ENCODE measurements at regions not wholly inside any gene's neighbourhood (a gene's known extent, or its start where the extent isn't known, plus 50 kb on each side); places are given as distances from the start of the nearest gene placed in this dataset.
"Not testable (repeated sequence)": the region's sequence is repeated elsewhere in the genome, so short reads cannot be mapped to it uniquely, and the experiment has no call there.

DNA sequence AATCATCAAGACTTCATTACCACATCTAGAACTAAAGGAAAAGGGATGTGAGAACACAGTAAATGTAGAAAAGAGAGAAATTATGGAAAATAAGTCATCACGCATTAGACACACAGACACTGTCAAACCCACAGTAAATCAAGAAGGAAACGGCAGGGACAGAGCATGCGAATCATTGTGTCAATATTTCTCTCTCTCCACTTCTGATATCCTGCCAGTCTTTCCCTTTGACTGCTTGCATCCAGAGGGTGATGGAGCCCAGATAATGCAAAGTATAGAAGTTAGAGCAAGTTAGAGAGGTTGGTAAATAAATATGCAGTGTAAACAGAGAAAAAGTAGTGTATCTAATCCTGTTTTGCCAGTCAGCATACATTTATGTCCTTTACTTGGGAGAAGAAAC lies 706.8 kb upstream of the ANO3 start:
- no peak for DNase-seq

DNA sequence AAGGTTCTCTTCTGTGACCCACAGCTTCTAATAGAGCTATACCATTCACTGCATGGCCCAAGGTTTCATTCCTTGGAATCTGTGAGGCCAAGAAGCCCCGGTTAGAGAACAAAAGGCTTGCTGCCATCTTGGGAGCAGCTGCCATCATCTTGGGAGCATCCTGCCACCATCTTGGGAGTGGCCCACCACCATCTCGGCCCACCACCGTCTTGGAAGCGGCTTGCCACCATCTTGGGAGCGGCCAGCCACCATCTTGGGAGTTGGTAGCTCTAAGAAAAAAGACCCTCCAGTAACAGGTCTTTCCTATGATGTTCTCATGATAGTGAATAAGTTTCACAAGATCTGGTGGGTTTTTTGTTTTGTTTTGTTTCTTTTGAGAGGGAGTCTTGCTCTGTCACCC lies 703.9 kb upstream of the ANO3 start:
- DNase-seq: no peak

DNA sequence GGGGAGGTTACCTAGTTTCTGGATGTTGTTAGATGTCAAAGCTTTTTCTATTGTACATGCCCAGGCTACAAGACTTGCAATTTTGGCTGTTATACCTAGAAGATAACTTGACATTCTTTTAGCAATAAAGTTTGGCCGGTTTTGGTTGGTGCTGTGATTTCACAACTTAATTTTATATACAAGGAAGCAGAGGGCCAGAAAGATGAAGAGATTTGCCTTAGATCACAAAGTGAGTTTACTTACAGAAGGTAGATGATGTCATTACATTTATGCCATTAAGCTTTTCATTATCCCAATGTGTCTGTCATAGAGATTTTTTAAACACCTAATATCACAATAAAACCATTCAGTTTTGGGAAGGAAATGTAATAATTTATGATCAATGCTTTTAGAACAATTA lies 698.7 kb upstream of the ANO3 start:
- no peak for DNase-seq

DNA sequence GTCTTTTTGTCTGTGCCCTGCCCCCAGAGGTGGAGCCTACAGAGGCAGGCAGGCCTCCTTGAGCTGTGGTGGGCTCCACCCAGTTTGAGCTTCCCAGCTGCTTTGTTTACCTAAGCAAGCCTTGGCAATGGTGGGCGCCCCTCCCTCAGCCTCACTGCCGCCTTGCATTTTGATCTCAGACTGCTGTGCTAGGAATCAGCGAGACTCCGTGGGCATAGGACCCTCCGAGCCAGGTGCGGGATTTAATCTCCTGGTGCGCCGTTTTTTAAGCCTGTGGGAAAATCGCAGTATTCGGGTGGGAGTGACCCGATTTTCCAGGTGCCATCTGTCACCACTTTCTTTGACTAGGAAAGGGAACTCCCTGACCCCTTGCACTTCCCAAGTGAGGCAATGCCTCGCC lies 682.7 kb upstream of the ANO3 start:
- DNase-seq: not testable (repeated sequence)

DNA sequence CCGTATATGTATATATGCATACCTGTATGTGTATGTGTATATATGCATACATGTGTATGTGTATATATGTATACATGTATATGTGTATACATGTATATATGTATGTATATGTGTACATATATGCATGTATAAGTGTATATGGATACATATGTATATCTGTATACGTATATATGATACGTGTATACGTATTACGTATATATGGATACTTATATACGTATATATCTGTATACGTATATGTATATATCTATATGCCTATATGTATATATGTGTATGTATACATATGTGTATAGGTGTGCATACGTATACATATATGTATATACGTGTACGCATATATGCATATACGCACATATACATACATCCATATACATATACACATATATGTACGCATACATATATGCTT lies 681.6 kb upstream of the ANO3 start:
- no peak for DNase-seq

DNA sequence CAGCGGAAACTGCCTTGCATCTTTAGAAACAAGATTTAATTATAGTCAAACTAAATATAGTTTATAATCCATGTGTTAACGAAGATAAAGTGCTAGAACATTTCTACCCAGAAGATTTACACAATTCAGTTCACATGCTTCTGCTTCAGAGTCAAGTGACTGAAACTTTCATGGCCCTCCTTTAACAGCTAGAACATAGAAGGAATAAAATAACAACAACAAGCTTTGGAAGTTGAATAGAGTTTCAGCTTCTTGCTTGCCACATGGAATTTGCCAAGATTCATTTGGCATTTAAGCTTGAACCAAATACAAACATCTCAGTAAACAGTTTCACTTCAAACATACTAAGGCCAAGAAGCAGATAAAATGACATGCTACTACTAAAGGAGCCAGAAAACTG lies 676.3 kb upstream of the ANO3 start:
- no peak for DNase-seq

DNA sequence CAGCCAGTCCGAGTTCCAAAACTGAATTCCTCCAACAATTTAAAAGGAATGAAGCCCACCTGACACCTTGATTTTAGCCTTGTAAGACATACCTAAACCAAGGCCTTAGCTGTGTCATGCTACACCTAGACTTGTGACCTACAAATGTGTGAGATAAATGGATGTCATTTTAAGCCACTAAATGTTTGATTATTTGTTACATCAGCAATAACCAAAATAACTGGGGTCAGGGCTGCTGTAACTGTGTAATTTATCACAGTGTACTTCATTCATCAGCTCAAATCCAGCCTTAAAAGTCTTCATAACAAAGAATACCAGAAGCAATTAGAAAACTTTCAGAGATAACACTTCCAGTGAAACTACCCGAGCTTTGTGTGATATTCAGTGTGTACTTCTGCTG lies 673.0 kb upstream of the ANO3 start:
- no peak for DNase-seq

DNA sequence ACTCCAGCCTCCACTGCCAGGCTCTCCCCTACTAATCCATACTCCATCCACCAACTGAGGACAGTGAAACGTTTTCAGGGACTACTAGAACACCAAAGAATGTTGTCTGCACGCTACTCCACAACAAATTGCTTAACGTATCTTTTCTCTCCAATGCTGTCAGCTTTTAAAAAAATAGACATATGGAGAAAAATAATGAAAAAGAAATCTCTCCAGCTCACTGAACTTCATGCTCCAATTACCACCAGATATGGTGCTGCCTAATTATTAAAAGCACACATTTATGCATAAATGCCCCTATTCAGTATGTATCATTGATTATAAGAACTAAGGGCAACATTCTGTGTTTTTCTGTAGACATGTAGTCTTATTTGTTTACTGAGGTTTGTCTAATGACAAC lies 672.2 kb upstream of the ANO3 start:
- DNase-seq: no peak

DNA sequence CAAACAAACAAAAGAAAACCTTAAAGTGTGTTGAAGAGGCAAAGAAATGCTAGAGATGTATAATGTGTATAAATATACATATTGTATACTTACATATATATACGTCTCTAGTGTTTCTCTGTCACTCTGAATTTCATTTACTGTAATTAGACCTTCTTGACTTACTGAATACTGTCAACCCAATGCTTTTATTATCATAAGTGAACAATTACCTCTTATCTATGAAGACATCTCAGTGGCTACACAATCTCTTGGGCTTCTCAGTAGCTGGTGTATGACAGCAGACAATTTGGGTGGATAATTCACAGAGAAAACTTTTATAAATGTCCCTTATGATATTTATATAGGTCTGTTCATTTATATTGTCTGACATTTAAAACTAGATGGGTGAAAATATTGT lies 664.1 kb upstream of the ANO3 start:
- DNase-seq: no peak

DNA sequence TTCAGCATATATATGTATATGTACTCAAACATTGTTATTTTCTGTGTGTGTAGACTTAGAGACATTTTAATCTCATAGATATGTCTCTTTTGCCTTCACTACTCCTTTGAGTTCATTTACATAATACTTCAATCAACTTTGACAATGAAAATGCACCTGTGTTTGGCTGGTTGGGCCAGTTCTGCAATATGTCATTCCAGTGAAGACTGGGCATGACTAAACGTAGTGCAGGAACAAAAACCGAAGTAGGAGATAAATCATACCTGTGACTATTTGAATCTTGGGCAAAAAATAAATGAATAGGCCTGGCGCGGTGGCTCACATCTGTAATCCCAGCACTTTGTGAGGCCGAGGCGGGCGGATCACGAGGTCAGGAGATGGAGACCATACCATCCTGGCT lies 640.0 kb upstream of the ANO3 start:
- DNase-seq: no peak

DNA sequence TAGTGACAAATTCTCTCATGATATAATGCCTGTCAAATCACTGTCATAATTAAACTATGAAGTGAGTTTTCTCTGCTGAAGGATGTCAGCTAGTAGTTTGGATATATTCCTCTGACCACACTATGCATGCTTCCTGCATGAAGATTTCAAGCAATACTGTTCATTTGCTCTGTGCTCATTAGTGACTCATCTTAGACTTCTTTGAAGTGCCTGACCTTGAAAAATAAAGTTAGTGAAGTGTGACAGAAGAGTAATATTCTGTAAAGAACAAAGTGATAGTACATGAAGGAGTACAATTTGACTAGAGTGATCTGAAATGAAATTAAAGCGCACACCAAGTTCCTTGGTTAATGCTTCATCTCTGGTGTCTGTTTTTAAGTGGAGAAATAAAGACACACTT lies 629.5 kb upstream of the ANO3 start:
- DNase-seq: no peak

DNA sequence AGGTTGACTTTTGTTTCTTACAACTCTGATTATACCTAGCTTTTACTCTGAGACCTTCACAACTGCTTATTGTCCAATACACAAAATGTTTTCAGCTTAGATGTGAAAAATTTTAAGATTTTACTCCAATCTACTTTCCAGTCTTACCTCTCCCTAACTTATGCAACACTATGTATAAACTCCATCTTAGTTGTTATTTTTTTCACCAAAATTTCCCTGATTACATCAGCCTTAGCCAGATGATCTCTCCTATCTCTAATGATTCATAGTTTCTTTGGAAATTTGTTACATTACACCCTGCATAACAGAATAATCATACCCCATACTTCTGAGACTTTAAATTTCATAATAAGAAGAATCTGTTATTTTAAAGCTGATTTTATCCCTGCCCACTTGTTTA lies 621.0 kb upstream of the ANO3 start:
- no peak for DNase-seq

DNA sequence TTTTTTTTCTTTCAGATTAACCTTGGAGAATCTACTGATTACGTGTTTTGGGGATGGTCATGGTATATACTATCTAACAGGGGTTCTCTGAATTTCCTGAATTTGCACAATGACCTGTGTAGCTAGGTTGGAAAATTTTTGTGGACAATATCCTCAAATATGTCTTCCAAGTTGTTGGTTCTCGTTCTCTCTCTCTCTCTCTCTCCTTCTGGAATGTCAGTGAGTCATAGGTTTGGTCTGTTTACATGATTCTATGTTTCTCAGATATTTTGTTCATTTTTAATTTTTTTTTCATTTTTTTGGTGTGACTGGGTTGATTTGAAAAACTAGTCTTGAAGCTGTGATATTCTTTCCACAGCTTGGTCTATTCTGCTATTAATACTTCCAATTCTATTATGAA lies 604.0 kb upstream of the ANO3 start:
- no peak for DNase-seq

DNA sequence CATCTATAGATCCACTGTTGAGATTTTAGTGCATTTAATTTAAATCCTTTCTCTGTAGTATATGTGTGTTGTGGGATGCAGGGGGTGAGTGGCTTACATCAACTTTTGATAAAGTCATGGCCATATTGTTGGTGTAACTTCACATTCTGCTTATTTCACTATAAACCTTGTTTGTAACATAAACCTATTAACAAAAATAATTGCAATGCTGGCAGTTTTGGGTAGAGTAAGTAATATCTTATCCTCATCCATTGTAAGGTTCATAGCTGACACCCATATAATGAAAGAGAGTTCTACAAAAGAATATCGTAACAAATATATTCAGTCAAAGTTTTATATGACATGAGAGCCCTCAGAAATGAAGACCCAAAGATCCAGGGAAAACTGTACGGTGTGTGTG lies 601.7 kb upstream of the ANO3 start:
- DNase-seq: no peak

DNA sequence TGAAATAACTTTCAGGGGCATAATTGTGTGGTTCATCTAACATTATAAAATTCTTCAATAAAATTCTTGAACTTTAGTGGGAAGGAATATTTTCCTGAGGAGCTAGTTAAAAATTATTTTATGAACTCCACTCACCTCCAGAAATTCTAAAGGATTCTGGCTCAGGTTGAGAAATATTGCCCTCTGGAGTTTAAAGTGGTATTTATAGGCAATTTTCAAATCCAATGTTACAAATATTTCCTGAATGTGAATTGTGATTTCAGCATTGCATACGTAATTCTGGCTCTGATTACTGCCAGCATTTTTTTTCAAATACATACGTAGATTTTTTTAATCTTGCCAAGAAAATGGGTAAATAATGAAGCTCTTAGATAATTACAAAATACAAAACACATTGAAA lies 598.2 kb upstream of the ANO3 start:
- DNase-seq: no peak

DNA sequence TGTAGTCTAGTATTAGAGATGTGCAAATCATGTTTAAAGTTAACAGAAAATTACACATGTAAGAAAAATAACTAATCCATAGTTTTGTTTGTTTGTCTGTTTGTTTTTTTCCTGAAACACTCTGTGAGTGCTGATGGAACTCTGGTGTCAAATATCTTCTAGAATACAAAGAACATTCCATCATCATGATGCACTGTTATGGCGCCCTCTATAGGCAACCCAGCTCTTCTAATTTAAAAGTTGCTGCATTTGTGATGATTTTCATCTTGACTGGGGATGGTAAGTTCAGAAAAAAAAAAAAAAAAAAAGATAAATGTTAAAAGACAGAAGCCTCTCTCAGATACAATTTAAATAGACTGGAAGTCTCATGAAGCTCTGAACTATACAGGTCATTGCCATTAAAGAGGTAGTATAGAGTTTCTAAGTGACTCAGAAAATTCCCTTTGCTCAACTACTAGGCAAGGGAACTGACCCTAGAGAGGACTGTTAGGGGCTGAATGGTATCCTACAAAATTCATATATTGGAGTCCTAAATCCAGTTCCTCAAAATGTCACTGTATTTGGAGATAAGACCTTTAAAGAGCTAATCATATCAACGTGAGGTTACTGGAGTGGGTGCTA lies 597.2 kb upstream of the ANO3 start:
- DNase-seq: no peak

DNA sequence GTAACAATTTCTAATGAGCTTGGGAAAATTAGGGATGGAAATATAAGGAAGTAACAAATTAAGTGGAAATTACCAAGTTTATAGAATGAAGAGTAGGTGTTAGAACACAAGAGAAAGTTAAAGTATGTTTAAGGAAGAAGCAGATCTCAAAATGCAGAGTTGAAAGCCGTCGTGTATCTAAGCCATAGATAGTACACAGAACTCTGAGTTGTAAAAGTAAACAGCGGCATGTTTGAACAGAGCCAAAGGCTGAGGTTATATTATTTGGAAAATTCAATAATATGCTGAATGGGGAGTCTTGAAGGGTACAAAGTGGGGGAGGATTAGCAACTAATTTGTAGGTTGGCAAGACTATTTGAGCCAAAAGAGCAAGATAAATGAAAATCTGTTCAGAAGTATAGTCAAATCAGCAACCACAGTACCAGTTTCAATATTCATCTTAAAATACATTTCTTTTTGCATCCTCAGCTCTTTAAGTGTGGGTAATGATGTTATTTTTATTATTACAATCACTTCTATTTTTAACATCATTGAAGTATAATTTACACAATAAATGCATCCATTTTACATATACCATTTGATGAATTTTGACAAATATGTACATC lies 594.8 kb upstream of the ANO3 start:
- DNase-seq: no peak

DNA sequence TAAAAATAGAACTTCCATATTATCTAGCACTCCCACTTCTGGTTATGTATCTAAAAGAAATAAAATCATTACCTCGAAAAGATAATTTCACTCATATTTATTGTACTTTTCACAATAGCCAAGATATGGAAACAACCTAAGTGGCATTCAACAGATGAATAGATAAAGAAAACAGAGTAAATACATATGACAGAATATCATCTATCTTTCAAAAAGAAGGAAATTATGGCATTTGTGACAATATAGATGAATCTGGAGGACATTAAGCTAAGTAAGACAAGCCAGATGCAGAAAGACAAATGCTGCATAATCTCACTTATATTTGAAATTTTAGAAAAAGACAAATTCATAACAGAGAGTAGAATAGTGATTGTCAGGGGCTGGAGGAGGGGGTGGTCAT lies 590.0 kb upstream of the ANO3 start:
- DNase-seq: no peak

DNA sequence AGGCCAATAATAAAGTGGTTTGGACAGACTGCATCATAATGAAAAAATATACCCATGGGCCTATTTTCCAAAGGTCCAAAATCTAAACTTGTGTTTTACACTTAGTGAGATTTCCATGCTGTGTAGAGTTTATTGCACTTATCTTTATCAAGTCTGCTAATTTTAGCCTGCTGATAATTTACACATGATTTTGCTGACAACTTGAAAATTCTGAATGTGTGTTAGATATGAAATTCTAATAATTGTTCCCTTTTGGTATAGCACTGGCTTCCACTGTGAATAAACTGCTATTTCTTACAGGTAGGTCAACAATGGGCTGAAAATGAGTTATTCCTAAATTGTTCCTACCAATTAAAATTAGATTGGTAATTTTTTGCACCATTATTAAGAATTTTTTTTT lies 589.1 kb upstream of the ANO3 start:
- no peak for DNase-seq

DNA sequence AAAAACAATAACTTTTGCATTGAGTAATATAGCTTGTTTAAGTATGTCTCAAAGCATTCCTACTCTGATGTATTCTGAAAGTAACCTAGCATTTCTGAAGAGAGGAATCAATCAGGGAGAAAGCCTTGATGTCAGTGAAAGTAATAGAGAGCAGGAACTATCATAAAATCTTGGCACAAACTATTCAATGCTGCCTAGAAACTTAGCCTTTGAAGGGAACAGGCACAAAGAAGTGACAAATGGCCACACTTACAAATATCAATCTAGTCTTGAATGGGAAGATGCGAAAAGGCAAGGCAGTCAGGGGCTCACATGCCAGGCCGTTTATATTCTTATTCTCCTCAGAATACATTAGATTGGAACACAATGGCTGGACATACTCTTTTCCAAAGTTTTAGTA lies 576.5 kb upstream of the ANO3 start:
- DNase-seq: no peak

DNA sequence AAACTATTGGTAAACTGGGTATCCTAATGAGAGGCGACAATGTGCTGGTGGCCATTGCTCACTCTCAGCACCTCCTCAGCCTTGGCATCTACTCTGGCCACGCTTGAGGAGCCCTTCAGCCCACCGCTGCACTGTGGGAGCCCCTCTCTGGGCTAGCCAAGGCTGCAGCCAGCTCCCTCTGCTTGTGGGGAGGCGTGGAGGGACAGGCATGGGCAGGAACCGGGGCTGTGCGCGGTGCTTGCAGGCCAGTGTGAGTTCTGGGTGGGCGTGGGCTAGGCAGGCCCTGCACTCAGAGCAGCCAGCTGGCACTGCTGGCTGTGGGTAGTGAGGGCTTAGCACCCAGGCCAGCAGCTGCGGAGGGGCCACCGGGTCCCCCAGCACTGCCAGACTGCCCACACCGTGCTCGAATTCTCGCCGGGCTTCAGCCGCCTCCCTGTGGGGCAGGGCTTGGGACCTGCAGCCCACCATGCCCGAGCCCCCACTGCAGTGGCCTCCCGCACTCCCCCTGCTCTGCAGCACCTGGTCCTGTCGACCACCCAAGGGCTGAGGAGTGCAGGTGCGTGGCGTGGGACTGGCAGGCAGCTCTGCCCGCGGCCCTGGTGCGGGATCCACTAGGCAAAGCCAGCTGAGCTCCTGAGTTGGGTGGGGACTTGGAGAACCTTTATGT lies 575.9 kb upstream of the ANO3 start:
- DNase-seq: no peak

DNA sequence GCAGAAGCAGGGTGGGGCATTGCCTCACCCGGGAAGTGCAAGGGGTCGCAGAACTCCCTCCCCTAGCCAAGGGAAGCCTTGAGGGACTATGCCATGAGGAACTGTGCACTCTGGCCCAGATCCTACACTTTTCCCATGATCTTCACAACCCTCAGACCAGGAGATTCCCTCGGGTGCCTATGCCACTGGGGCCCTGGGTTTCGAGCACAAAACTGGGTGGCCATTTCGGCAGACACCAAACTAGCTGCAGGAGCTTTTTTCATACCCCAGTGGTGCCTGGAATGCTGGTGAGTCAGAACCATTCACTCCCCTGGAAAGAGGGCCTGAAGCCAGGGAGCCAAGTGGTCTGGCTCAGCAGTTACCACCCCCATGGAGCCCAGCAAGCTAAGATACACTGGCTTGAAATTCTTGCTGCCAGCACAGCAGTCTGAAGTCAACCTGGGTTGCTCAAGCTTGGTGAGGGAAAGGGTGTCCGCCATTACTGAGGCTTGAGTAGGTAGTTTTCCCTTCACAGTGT lies 573.7 kb upstream of the ANO3 start:
- no peak for DNase-seq

DNA sequence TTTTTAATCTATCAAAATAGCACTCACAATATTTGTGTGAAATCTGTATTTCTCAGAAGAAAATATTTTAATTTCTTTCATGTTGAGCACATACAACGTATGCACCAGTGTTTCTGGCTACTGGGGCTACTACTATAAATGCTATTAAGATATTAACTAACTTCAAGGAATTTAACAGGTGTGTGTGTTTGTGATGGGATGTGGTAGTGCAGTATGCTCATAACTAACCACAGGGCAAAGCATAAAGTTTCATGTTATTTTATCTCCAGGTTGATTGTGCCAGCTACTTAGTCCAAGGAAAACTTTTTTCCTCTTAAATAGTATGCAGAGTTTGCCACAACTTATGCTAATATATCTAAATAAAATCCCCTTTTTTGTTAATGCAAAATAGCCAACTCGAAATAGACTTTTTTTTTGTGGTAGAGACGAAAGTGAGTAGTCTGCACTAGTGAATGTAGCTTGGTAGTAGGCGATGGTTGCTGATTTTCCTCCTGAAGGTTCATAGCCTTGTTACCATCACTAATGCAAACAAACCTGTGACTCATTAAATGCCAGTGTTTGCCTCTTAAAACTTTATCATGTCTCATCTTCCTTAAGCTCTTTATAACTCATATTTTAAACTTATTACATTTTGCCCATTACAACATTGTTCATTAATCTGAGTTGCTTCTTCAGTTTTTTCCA lies 565.5 kb upstream of the ANO3 start:
- no peak for DNase-seq

DNA sequence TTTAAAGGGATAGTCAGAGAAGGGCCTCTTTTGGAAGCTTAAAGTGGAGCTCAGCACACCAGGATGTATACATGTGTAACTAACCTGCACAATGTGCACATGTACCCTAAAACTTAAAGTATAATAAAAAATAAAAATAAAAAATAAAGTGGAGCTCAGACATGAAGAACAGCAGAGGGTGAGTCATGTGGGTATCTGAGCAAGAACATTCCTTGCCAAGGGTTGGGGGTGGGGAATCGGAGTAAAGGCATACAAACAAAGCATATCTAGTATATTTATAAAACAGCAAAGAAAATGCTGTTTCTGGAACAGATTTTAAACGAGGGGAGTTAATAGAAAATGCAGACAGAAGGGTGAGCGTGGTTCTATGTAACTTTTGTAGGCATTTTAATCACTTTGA lies 562.6 kb upstream of the ANO3 start:
- DNase-seq: no peak
